AG08396 (cell line): ENCODE measurements at regions not wholly inside any gene's neighbourhood (a gene's known extent, or its start where the extent isn't known, plus 50 kb on each side); places are given as distances from the start of the nearest gene placed in this dataset.
"Not testable (repeated sequence)": the region's sequence is repeated elsewhere in the genome, so short reads cannot be mapped to it uniquely, and the experiment has no call there.

ENCODE experiments used
- DNase-seq: peaks from one replicate; pipeline ENCODE4 v3.0.0; 2012; ENCODE audit warnings: low spot score, mixed read lengths

- DNase-seq, result no peak
Measured at GRCh38 chr2:53493210-53493609, 274.4 kb upstream of the CHAC2 start.

GRCh38 chr2:53490659-53491058 lies 276.9 kb upstream of the CHAC2 start:
- DNase-seq, result no peak

- DNase-seq, result not testable (repeated sequence)
Measured at GRCh38 chr2:53486185-53486899, 281.3 kb upstream of the CHAC2 start.

- DNase-seq, result no peak
Measured at GRCh38 chr2:53485021-53485728, 282.4 kb upstream of the CHAC2 start.

- no peak for DNase-seq
Measured at GRCh38 chr2:53484531-53484930, 283.1 kb upstream of the CHAC2 start.

GRCh38 chr2:53477517-53477916 lies 290.1 kb upstream of the CHAC2 start:
- DNase-seq, result no peak

GRCh38 chr2:53476834-53477233 lies 290.8 kb upstream of the CHAC2 start:
- no peak for DNase-seq

GRCh38 chr2:53475766-53476165 lies 291.8 kb upstream of the CHAC2 start:
- DNase-seq, result no peak

- no peak for DNase-seq
Measured at GRCh38 chr2:53475321-53475720, 292.3 kb upstream of the CHAC2 start.

GRCh38 chr2:53474914-53475313 lies 292.7 kb upstream of the CHAC2 start:
- DNase-seq, result no peak

- no peak for DNase-seq
Measured at GRCh38 chr2:53473775-53474311, 293.8 kb upstream of the CHAC2 start.

- no peak for DNase-seq
Measured at GRCh38 chr2:53473236-53473635, 294.4 kb upstream of the CHAC2 start.

GRCh38 chr2:53467467-53468180 lies 300.0 kb upstream of the CHAC2 start:
- no peak for DNase-seq

GRCh38 chr2:53463806-53464726 lies 303.5 kb upstream of the CHAC2 start:
- DNase-seq, result no peak

GRCh38 chr2:53460937-53461336 lies 306.7 kb upstream of the CHAC2 start:
- no peak for DNase-seq

- DNase-seq, result no peak
Measured at GRCh38 chr2:53460347-53460746, 307.3 kb upstream of the CHAC2 start.

GRCh38 chr2:53455094-53455493 lies 312.5 kb upstream of the CHAC2 start:
- DNase-seq, result no peak

GRCh38 chr2:53452957-53453748 lies 314.5 kb upstream of the CHAC2 start:
- DNase-seq, result no peak

- DNase-seq, result no peak
Measured at GRCh38 chr2:53452400-53452799, 315.2 kb upstream of the CHAC2 start.

GRCh38 chr2:53450923-53451322 lies 316.7 kb upstream of the CHAC2 start:
- no peak for DNase-seq

- no peak for DNase-seq
Measured at GRCh38 chr2:53448591-53448990, 319.0 kb upstream of the CHAC2 start.
